Fibroblast of lung (primary cell): ENCODE measurements at regions not wholly inside any gene's neighbourhood (a gene's known extent, or its start where the extent isn't known, plus 50 kb on each side); places are given as distances from the start of the nearest gene placed in this dataset.

Experiments used
- DNase-seq, 2 donors: peaks; one replicate each; pipeline versions ENCODE4 v3.0.0 to v3.0.0-alpha.2; 2010; ENCODE audit warnings: low read depth in 2 of 2
- H2AFZ ChIP-seq: 2 replicates; pipeline ENCODE4 v1.5.1; 2012; ENCODE audit warnings: low read length, control low read depth, inconsistent platforms
- H3K27ac ChIP-seq: 2 replicates; pipeline ENCODE4 v1.5.1; 2011; ENCODE audit warnings: low read length, control low read depth; ENCODE audit not compliant: insufficient read depth
- H3K27me3 ChIP-seq: 2 replicates; pipeline ENCODE4 v1.5.1; 2011; ENCODE audit warnings: mild to moderate bottlenecking, low read length; ENCODE audit not compliant: control insufficient read depth, insufficient read depth
- H3K36me3 ChIP-seq: 2 replicates; pipeline ENCODE4 v1.5.1; 2011; ENCODE audit warnings: low read length; ENCODE audit not compliant: control insufficient read depth, insufficient read depth
- H3K4me1 ChIP-seq: 2 replicates; pipeline ENCODE4 v1.5.1; 2011; ENCODE audit warnings: low read length; ENCODE audit not compliant: control insufficient read depth, insufficient read depth; ENCODE audit errors: extremely low read depth
- H3K4me2 ChIP-seq: 2 replicates; pipeline ENCODE4 v1.5.1; 2011; ENCODE audit warnings: low read length, control low read depth; ENCODE audit not compliant: insufficient read depth; ENCODE audit errors: extremely low read depth
- H3K4me3 ChIP-seq, 4 experiments: fragments of 200-600 bp in 1 of 4; sonication (generic) in 1 of 4; replicated peaks in 1 of 4; 2 replicates each; pipeline ENCODE4 v1.5.1; 2011 to 2016; ENCODE audit warnings: low read length in 4 of 4, low read depth in 3 of 4, mild to moderate bottlenecking in 3 of 4, control low read depth in 2 of 4, inconsistent platforms in 1 of 4, mixed read lengths in 1 of 4; ENCODE audit not compliant: insufficient read depth in 1 of 4; ENCODE audit errors: control extremely low read depth in 1 of 4
- H3K79me2 ChIP-seq: 2 replicates; pipeline ENCODE4 v1.5.1; 2012; ENCODE audit warnings: mild to moderate bottlenecking, low read length, inconsistent platforms; ENCODE audit not compliant: control insufficient read depth, insufficient read depth
- H3K9ac ChIP-seq: 2 replicates; pipeline ENCODE4 v1.5.1; 2011; ENCODE audit warnings: mild to moderate bottlenecking, low read length, control low read depth; ENCODE audit not compliant: insufficient read depth
- H3K9me3 ChIP-seq: 2 replicates; pipeline ENCODE4 v1.5.1; 2012; ENCODE audit warnings: low read depth, low read length; ENCODE audit not compliant: control insufficient read depth, insufficient read depth
- H4K20me1 ChIP-seq: 2 replicates; pipeline ENCODE4 v1.5.1; 2011; ENCODE audit warnings: low read length; ENCODE audit not compliant: control insufficient read depth, insufficient read depth; ENCODE audit errors: extremely low read depth
- EZH2 ChIP-seq: IDR thresholded peaks from 2 replicates; pipeline ENCODE4 v1.5.1; 2012; ENCODE audit warnings: low read length, control low read depth, mild to moderate bottlenecking; ENCODE audit errors: missing control alignments
- TF ChIP-seq, protein P1 (sequence below), 2 donors: IDR thresholded peaks in 1 of 2; conservative IDR thresholded peaks in 1 of 2; 1 replicate in 1 of 2; 2 replicates in 1 of 2; pipeline ENCODE4 v1.5.1; 2011 to 2012; ENCODE audit warnings: low read length in 2 of 2, control low read depth in 1 of 2, inconsistent platforms in 1 of 2, low read depth in 1 of 2, mild to moderate bottlenecking in 1 of 2

DNA sequence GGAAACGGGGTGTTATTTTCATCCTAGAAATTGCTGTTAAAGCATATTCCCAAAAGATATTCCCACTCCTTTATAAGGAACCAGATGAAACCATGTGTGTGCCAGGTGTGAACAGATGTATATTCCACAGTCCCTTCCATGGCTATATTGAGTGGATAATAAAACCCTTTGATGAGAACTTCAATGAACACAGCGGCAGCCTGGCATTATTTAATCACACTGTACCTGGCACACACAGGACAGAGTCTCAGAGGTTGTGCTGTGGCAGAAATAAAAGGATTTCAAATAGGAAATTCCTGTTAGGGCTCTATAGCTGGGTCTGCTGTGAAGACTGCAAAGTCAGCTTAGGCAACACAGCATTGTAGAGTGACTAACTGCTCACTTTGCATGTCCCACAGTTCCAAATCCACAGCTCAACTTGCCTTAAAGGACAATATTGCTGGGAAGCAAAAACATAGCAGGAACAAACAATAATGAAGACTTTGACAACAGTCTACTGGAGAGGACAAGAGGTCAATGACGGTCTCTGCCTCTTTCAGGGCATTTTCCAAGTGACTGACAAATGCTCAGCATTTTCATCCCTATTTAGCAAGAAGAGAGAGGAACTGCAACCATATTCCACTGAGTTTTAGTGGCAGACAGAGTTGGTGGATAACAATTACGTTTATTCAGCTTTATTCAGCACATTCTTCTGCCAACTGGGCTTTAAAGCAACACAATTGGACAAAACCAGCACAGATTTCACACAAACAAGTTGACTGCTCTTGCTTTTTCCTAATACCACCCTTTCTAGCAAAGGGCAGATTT lies 255.7 kb upstream of the RGMB start:
- H3K27me3 ChIP-seq, result no peaks in the 10 kb centered on the region
- H3K9me3 ChIP-seq, result no peaks in the 10 kb centered on the region
- H3K9ac ChIP-seq, result no peak overlapping the region
- no peaks in the 10 kb centered on the region for H3K79me2 ChIP-seq
- no peaks in the 10 kb centered on the region for H3K36me3 ChIP-seq
- H3K27ac ChIP-seq, result no peak overlapping the region
- no peak overlapping the region for H3K4me3 ChIP-seq
- no peak overlapping the region for H3K4me2 ChIP-seq
- no peaks in the 10 kb centered on the region for H4K20me1 ChIP-seq
- H3K4me1 ChIP-seq, result no peaks in the 10 kb centered on the region
- DNase-seq, result no peak
- H2AFZ ChIP-seq, result no peak overlapping the region
- TF ChIP-seq EZH2, result no peak
- TF ChIP-seq, protein P1, sequence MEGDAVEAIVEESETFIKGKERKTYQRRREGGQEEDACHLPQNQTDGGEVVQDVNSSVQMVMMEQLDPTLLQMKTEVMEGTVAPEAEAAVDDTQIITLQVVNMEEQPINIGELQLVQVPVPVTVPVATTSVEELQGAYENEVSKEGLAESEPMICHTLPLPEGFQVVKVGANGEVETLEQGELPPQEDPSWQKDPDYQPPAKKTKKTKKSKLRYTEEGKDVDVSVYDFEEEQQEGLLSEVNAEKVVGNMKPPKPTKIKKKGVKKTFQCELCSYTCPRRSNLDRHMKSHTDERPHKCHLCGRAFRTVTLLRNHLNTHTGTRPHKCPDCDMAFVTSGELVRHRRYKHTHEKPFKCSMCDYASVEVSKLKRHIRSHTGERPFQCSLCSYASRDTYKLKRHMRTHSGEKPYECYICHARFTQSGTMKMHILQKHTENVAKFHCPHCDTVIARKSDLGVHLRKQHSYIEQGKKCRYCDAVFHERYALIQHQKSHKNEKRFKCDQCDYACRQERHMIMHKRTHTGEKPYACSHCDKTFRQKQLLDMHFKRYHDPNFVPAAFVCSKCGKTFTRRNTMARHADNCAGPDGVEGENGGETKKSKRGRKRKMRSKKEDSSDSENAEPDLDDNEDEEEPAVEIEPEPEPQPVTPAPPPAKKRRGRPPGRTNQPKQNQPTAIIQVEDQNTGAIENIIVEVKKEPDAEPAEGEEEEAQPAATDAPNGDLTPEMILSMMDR (conservative IDR thresholded peaks at IDR 0.05 in 1 of 2, IDR thresholded peaks at IDR 0.05 in 1 of 2; ENCODE audit: low read depth in 1 of 2, low read length in 2 of 2), result no peak

DNA sequence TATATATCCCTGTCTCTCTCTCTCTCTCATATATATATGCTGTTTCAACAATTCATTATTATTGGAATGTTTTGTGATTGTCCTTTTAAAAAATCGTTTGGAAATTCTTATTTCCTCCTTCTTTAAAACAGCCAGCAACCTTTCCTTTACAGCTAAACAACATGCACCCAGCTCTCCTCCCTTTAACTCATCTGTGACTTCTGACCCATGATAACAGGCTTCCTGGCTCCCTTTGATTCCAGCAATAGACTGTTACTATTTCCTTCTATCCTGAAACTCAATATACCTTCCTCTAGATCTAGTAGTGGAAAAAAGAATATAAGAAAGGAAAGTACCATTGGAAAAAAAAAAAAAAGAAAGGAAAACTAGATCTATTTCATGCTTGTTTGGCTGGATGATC lies 254.7 kb upstream of the RGMB start:
- H3K4me3 ChIP-seq, result no peak overlapping the region
- no peaks in the 10 kb centered on the region for H4K20me1 ChIP-seq
- no peak for DNase-seq
- H3K27ac ChIP-seq, result no peak overlapping the region
- H3K79me2 ChIP-seq, result no peaks in the 10 kb centered on the region
- H3K36me3 ChIP-seq, result no peaks in the 10 kb centered on the region
- TF ChIP-seq EZH2, result no peak
- TF ChIP-seq, protein P1 (conservative IDR thresholded peaks at IDR 0.05 in 1 of 2, IDR thresholded peaks at IDR 0.05 in 1 of 2; ENCODE audit: low read depth in 1 of 2, low read length in 2 of 2), result no peak
- H3K27me3 ChIP-seq, result no peaks in the 10 kb centered on the region
- H3K4me1 ChIP-seq, result no peaks in the 10 kb centered on the region
- H3K9ac ChIP-seq, result no peak overlapping the region
- H2AFZ ChIP-seq, result no peak overlapping the region
- no peaks in the 10 kb centered on the region for H3K9me3 ChIP-seq
- no peak overlapping the region for H3K4me2 ChIP-seq

DNA sequence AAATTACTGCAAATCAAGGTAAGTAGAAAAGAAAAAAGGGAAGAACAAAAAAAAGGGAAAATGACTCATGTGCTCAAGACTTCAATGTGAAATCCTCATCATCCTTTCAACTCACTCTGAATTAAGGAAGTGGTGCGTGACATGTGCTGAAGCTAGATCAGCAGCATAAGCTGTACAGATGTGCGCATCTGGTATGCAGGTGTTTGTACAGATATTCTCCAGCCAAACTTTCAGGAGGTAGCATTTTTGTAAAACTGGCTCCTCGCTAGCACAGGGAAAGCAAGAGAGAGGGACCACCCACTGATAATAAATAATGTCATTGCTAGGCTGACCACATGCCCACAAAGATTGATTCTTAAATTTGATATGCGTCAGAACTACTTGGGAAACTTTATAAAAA lies 253.9 kb upstream of the RGMB start:
- H3K9ac ChIP-seq, result no peak overlapping the region
- peak in 1 of 2 donors; percentile 21 for DNase-seq
- no peaks in the 10 kb centered on the region for H3K79me2 ChIP-seq
- TF ChIP-seq EZH2, result no peak
- TF ChIP-seq, protein P1 (conservative IDR thresholded peaks at IDR 0.05 in 1 of 2, IDR thresholded peaks at IDR 0.05 in 1 of 2; ENCODE audit: low read depth in 1 of 2, low read length in 2 of 2), result no peak
- no peaks in the 10 kb centered on the region for H3K4me1 ChIP-seq
- no peak overlapping the region for H3K27ac ChIP-seq
- H3K4me2 ChIP-seq, result no peak overlapping the region
- H3K27me3 ChIP-seq, result no peaks in the 10 kb centered on the region
- H4K20me1 ChIP-seq, result no peaks in the 10 kb centered on the region
- no peak overlapping the region for H3K4me3 ChIP-seq
- no peaks in the 10 kb centered on the region for H3K36me3 ChIP-seq
- no peaks in the 10 kb centered on the region for H3K9me3 ChIP-seq
- no peak overlapping the region for H2AFZ ChIP-seq
